Erythroblast (primary cell): ENCODE measurements at regions not wholly inside any gene's neighbourhood (a gene's known extent, or its start where the extent isn't known, plus 50 kb on each side); places are given as distances from the start of the nearest gene placed in this dataset.
"Not testable (repeated sequence)": the region's sequence is repeated elsewhere in the genome, so short reads cannot be mapped to it uniquely, and the experiment has no call there.

Experiments used
- DNase-seq, 2 experiments: peaks; one replicate each; lab custom pipeline; 2025; lab: John Stamatoyannopoulos, UW
- GATA1 ChIP-seq: IDR thresholded peaks from 2 replicates; pipeline ENCODE4 v1.6.1; 2011; ENCODE audit warnings: low read depth, mild to moderate bottlenecking, control low read depth, low read length, moderate library complexity
- POLR2A ChIP-seq: IDR thresholded peaks from 2 replicates; pipeline ENCODE4 v1.6.1; 2011; ENCODE audit warnings: mild to moderate bottlenecking, low read length

GRCh38 chr3:26114851-26115250 is 325.0 kb downstream of the OXSM start:
- no peak for TF ChIP-seq GATA1
- no peak for TF ChIP-seq POLR2A
- no peak for DNase-seq

- TF ChIP-seq GATA1 (no peak), POLR2A (no peak)
- DNase-seq: no peak
These were observed 328.3 kb downstream of the OXSM start for GRCh38 chr3:26118165-26118564.

- no peak for TF ChIP-seq GATA1
- no peak for TF ChIP-seq POLR2A
These were observed 343.1 kb downstream of the OXSM start for GRCh38 chr3:26132942-26133341.

GRCh38 chr3:26141296-26141695 is 351.4 kb downstream of the OXSM start:
- no peak for DNase-seq
- TF ChIP-seq GATA1 (no peak), POLR2A (no peak)

More at GRCh38 chr3:26132942-26133341, 343.1 kb downstream of the OXSM start:
- no peak for DNase-seq

GRCh38 chr3:26145769-26146168 is 355.9 kb downstream of the OXSM start:
- TF ChIP-seq GATA1 (no peak), POLR2A (no peak)
- no peak for DNase-seq

GRCh38 chr3:26157428-26157827 is 367.5 kb downstream of the OXSM start:
- not testable (repeated sequence) for DNase-seq

- no peak for DNase-seq
- TF ChIP-seq POLR2A (no peak), GATA1 (no peak)
These were observed 381.1 kb downstream of the OXSM start for GRCh38 chr3:26171006-26171405.

GRCh38 chr3:26191556-26191955 is 401.7 kb downstream of the OXSM start:
- no peak for DNase-seq
- TF ChIP-seq POLR2A (no peak), GATA1 (no peak)

- TF ChIP-seq GATA1 (no peak), POLR2A (no peak)
- DNase-seq: no peak
These were observed 403.7 kb downstream of the OXSM start for GRCh38 chr3:26193558-26193957.

- TF ChIP-seq POLR2A (no peak), GATA1 (no peak)
- no peak for DNase-seq
These were observed 406.9 kb downstream of the OXSM start for GRCh38 chr3:26196781-26197180.

- no peak for DNase-seq
- no peak for TF ChIP-seq GATA1
These were observed 408.7 kb downstream of the OXSM start for GRCh38 chr3:26198609-26199008.

GRCh38 chr3:26202169-26202568 is 412.3 kb downstream of the OXSM start:
- TF ChIP-seq GATA1: no peak
- TF ChIP-seq POLR2A: no peak

GRCh38 chr3:26205475-26205874 is 415.6 kb downstream of the OXSM start:
- TF ChIP-seq GATA1 (no peak), POLR2A (no peak)
- no peak for DNase-seq

More at GRCh38 chr3:26202169-26202568, 412.3 kb downstream of the OXSM start:
- no peak for DNase-seq

GRCh38 chr3:26208201-26208600 is 414.4 kb upstream of the LRRC3B start:
- no peak for DNase-seq
- TF ChIP-seq GATA1: no peak
- no peak for TF ChIP-seq POLR2A

GRCh38 chr3:26229801-26230200 is 392.8 kb upstream of the LRRC3B start:
- DNase-seq: no peak
- no peak for TF ChIP-seq GATA1
- no peak for TF ChIP-seq POLR2A

- TF ChIP-seq POLR2A (no peak), GATA1 (no peak)
- no peak for DNase-seq
These were observed 389.2 kb upstream of the LRRC3B start for GRCh38 chr3:26233374-26233773.

GRCh38 chr3:26236531-26236930 is 386.0 kb upstream of the LRRC3B start:
- no peak for DNase-seq

More at GRCh38 chr3:26236531-26236930, 386.0 kb upstream of the LRRC3B start:
- TF ChIP-seq POLR2A (no peak), GATA1 (no peak)
